IMR-90 (cell line): ENCODE measurements at regions not wholly inside any gene's neighbourhood (a gene's known extent, or its start where the extent isn't known, plus 50 kb on each side); places are given as distances from the start of the nearest gene placed in this dataset.

Experiments used
- ATAC-seq: fragments of 200-7000 bp; cut with Tn5 transposase; 2 replicates; pipeline ENCODE4 v1.9.1; 2020; ENCODE audit warnings: low read depth, mild to moderate bottlenecking, moderate library complexity
- BruUV-seq: library from RNA; stranded (reverse); fragments of 400-500 nt; replicated peaks from 2 replicates; lab custom pipeline; 2021; lab: Mats Ljungman, UMichigan
- CTCF ChIA-PET: fragments of 300-600 bp; formaldehyde crosslinking; extraction: SDS; loops from one replicate; lab custom pipeline; 2021; ENCODE audit warnings: antibody characterized with exemption; lab: Yijun Ruan, JAX
- POLR2A ChIA-PET: fragments of 300-600 bp; sonication (Branson Sonifier 250); formaldehyde crosslinking; loops from one replicate; lab custom pipeline; 2022; ENCODE audit warnings: antibody characterized with exemption; ENCODE audit not compliant: unreplicated experiment; lab: Charles Lee
- DNase-seq: peaks from one replicate; pipeline ENCODE4 v3.0.0; 2013
- H2AFZ ChIP-seq: replicated peaks from 2 replicates; pipeline ENCODE3; 2013; ENCODE audit warnings: low read length, mild to moderate bottlenecking; ENCODE audit not compliant: poor library complexity
- H2AK5ac ChIP-seq: 2 replicates; pipeline ENCODE4 v1.6.1; 2013; ENCODE audit warnings: low read depth, low read length, inconsistent platforms
- H2AK9ac ChIP-seq: replicated peaks from 2 replicates; pipeline ENCODE3; 2013; ENCODE audit warnings: mild to moderate bottlenecking, low read depth, low read length, moderate library complexity; ENCODE audit not compliant: poor library complexity
- H2BK120ac ChIP-seq: 2 replicates; pipeline ENCODE4 v1.6.1; 2013; ENCODE audit warnings: low read depth, low read length, inconsistent platforms
- H2BK15ac ChIP-seq: 3 replicates; pipeline ENCODE4 v1.6.1; 2013; ENCODE audit warnings: low read depth, low read length, inconsistent platforms
- H2BK20ac ChIP-seq: 2 replicates; pipeline ENCODE4 v1.6.1; 2013; ENCODE audit warnings: low read depth, mild to moderate bottlenecking, inconsistent platforms, low read length, moderate library complexity
- H2BK5ac ChIP-seq: 2 replicates; pipeline ENCODE4 v1.6.1; 2013; ENCODE audit warnings: mild to moderate bottlenecking, low read depth, low read length, inconsistent platforms; ENCODE audit not compliant: poor library complexity, severe bottlenecking
- H3K14ac ChIP-seq: replicated peaks from 2 replicates; pipeline ENCODE4 v1.6.1; 2013; ENCODE audit warnings: low read depth, low read length, inconsistent platforms
- H3K18ac ChIP-seq: 2 replicates; pipeline ENCODE4 v1.6.1; 2013; ENCODE audit warnings: low read depth, low read length, control low read depth
- H3K23ac ChIP-seq: 2 replicates; pipeline ENCODE4 v1.6.1; 2013; ENCODE audit warnings: low read depth, low read length, inconsistent platforms
- H3K27ac ChIP-seq: 2 replicates; pipeline ENCODE4 v1.5.1; 2013; ENCODE audit warnings: mild to moderate bottlenecking, control low read depth, low read length; ENCODE audit not compliant: insufficient read depth
- H3K27me3 ChIP-seq: 2 replicates; pipeline ENCODE4 v1.6.1; 2013; ENCODE audit warnings: low read length; ENCODE audit not compliant: control insufficient read depth, insufficient read depth
- H3K36me3 ChIP-seq: 2 replicates; pipeline ENCODE4 v1.6.1; 2013; ENCODE audit warnings: low read length, mixed read lengths; ENCODE audit not compliant: control insufficient read depth, insufficient read depth
- H3K4ac ChIP-seq: 2 replicates; pipeline ENCODE4 v1.6.1; 2013; ENCODE audit warnings: low read depth, low read length, inconsistent platforms
- H3K4me1 ChIP-seq: 2 replicates; pipeline ENCODE4 v1.6.1; 2013; ENCODE audit warnings: low read length, mixed read lengths; ENCODE audit not compliant: control insufficient read depth, insufficient read depth
- H3K4me2 ChIP-seq: 2 replicates; pipeline ENCODE4 v1.6.1; 2013; ENCODE audit warnings: low read depth, mild to moderate bottlenecking, control low read depth, low read length, moderate library complexity
- H3K4me3 ChIP-seq: 2 replicates; pipeline ENCODE4 v1.5.1; 2013; ENCODE audit warnings: low read depth, mild to moderate bottlenecking, control low read depth, low read length, moderate library complexity; ENCODE audit not compliant: insufficient read depth
- H3K56ac ChIP-seq: 2 replicates; pipeline ENCODE4 v1.6.1; 2013; ENCODE audit warnings: low read length, inconsistent platforms; ENCODE audit not compliant: insufficient read depth; ENCODE audit errors: extremely low read depth
- H3K79me1 ChIP-seq, 2 experiments: 2 replicates each; pipeline ENCODE4 v1.6.1; 2013; ENCODE audit warnings: low read length in 2 of 2, inconsistent platforms in 1 of 2, low read depth in 1 of 2
- H3K9ac ChIP-seq: 2 replicates; pipeline ENCODE4 v1.6.1; 2013; ENCODE audit warnings: low read depth, low read length, control low read depth
- H3K9me1 ChIP-seq: 2 replicates; pipeline ENCODE4 v1.6.1; 2013; ENCODE audit warnings: low read length, inconsistent platforms; ENCODE audit not compliant: insufficient read depth
- H3K9me3 ChIP-seq: 2 replicates; pipeline ENCODE4 v1.6.1; 2013; ENCODE audit warnings: low read length; ENCODE audit not compliant: control insufficient read depth, insufficient read depth
- H4K20me1 ChIP-seq: 2 replicates; pipeline ENCODE4 v1.6.1; 2013; ENCODE audit warnings: low read length, inconsistent platforms; ENCODE audit not compliant: insufficient read depth
- H4K5ac ChIP-seq: 2 replicates; pipeline ENCODE4 v1.6.1; 2013; ENCODE audit warnings: mild to moderate bottlenecking, low read depth, low read length, control low read depth
- H4K8ac ChIP-seq, 2 experiments: 2 replicates each; pipeline ENCODE4 v1.6.1; 2013; ENCODE audit warnings: low read depth in 2 of 2, low read length in 2 of 2, control low read depth in 1 of 2, inconsistent platforms in 1 of 2
- H4K91ac ChIP-seq: 2 replicates; pipeline ENCODE4 v1.6.1; 2013; ENCODE audit warnings: low read depth, low read length, inconsistent platforms; ENCODE audit not compliant: insufficient read depth
- CEBPB ChIP-seq: IDR thresholded peaks from 2 replicates; pipeline ENCODE4 v1.6.1; 2012; ENCODE audit warnings: low read depth, low read length, improper control_type of control experiment
- MAZ ChIP-seq: IDR thresholded peaks from 2 replicates; pipeline ENCODE4 v1.6.1; 2012; ENCODE audit warnings: low read depth, mild to moderate bottlenecking, low read length, improper control_type of control experiment, moderate library complexity, borderline replicate concordance
- WGBS, 2 experiments: methylation state at CpG; one replicate each; pipeline versions ENCODE4 v1.1.5 to v1.1.7; 2013; ENCODE audit warnings: missing lambda C conversion rate in 2 of 2; ENCODE audit not compliant: insufficient read length in 1 of 2; ENCODE audit errors: extremely low coverage in 2 of 2; 5-methylcytosine and 5-hydroxymethylcytosine counted together
- dilution Hi-C: fragments of 300-500 bp; cut with HindIII; formaldehyde crosslinking; loops from one replicate; pipeline ENCODE4 v1.14.3; 2018; ENCODE audit warnings: low sequenced_read_pairs; ENCODE audit not compliant: unreplicated experiment
- in situ Hi-C: fragments of 300-500 bp; cut with MboI; formaldehyde crosslinking; loops from 3 replicates; pipeline ENCODE4 v1.14.3; 2019; ENCODE audit warnings: low sequenced_read_pairs, inconsistent platforms, mixed read lengths
- intact Hi-C: fragments of 100-400 bp; cut with micrococcal nuclease; formaldehyde crosslinking; loops from 2 replicates; pipeline ENCODE4 v1.10.0; 2022

DNA sequence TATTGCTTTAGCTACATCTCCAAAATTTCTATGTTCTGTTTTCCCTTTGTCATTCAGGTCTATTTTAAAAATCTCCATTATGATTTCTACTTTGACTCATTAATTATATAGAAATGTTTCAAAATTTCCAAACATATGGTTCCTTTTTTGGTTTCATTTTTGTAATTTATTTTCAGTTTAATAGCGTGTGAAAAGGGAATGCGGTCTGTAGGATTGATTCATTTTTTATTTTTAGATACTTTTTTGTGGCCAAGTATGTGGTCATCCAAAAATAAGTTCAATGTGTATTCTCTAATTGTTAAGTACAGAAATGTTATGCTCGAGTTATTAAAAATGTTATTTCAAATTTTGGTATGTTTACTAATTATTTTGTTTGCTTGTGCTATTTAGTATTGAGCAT lies 72.5 kb upstream of the ANKRD1 start:
- ChIA-PET CTCF (no interaction called here), POLR2A (no interaction called here)
- no CpG with 5 or more reads among the region's 3 CpGs for WGBS, 2 experiments
- DNase-seq (no peak), ATAC-seq (no peak)
- H3K27ac ChIP-seq, result no peak overlapping the region
- BruUV-seq, result no TSS peak
- no peak overlapping the region for H2BK120ac ChIP-seq
- H2BK15ac ChIP-seq, result no peak overlapping the region
- H2AFZ ChIP-seq, result no peak overlapping the region
- no peak overlapping the region for H3K56ac ChIP-seq
- H2AK9ac ChIP-seq, result no peak overlapping the region
- H4K20me1 ChIP-seq, result no peaks in the 10 kb centered on the region
- dilution Hi-C loops (no loop called here), in situ Hi-C loops (no loop called here), intact Hi-C loops (loop anchor here (2.0 kb wide), 1 partner anchor 17 kb away; no protein-coding TSS in a partner anchor)
- H3K9me3 ChIP-seq, result no peaks in the 10 kb centered on the region
- no peaks in the 10 kb centered on the region for H3K9me1 ChIP-seq
- H3K9ac ChIP-seq, result no peak overlapping the region
- no peak overlapping the region for H2AK5ac ChIP-seq
- H4K91ac ChIP-seq, result no peak overlapping the region
- H3K14ac ChIP-seq, result no peak overlapping the region
- H4K5ac ChIP-seq, result no peak overlapping the region
- H3K4me2 ChIP-seq, result no peak overlapping the region
- no peak for TF ChIP-seq CEBPB
- no peak for TF ChIP-seq MAZ
- H3K79me1 ChIP-seq, result no peaks in the 10 kb centered on the region
- H3K36me3 ChIP-seq, result no peaks in the 10 kb centered on the region
- no peak overlapping the region for H3K4me3 ChIP-seq
- H3K4ac ChIP-seq, result no peak overlapping the region
- no peak overlapping the region for H4K8ac ChIP-seq
- H3K23ac ChIP-seq, result no peak overlapping the region
- no peak overlapping the region for H3K18ac ChIP-seq
- no peaks in the 10 kb centered on the region for H3K27me3 ChIP-seq
- H3K4me1 ChIP-seq, result no peaks in the 10 kb centered on the region
- no peak overlapping the region for H2BK5ac ChIP-seq
- no peak overlapping the region for H2BK20ac ChIP-seq
